GM18520 (cell line): ENCODE measurements at regions not wholly inside any gene's neighbourhood (a gene's known extent, or its start where the extent isn't known, plus 50 kb on each side); places are given as distances from the start of the nearest gene placed in this dataset.

Source experiments
- ATAC-seq: cut with Tn5 transposase; IDR thresholded peaks from one replicate; pipeline ENCODE4 v1.9.1; 2021; ENCODE audit not compliant: unreplicated experiment

- no peak for ATAC-seq
Measured at GRCh38 chr3:118744186-118744585, 290.5 kb downstream of the IGSF11 start.

DNA sequence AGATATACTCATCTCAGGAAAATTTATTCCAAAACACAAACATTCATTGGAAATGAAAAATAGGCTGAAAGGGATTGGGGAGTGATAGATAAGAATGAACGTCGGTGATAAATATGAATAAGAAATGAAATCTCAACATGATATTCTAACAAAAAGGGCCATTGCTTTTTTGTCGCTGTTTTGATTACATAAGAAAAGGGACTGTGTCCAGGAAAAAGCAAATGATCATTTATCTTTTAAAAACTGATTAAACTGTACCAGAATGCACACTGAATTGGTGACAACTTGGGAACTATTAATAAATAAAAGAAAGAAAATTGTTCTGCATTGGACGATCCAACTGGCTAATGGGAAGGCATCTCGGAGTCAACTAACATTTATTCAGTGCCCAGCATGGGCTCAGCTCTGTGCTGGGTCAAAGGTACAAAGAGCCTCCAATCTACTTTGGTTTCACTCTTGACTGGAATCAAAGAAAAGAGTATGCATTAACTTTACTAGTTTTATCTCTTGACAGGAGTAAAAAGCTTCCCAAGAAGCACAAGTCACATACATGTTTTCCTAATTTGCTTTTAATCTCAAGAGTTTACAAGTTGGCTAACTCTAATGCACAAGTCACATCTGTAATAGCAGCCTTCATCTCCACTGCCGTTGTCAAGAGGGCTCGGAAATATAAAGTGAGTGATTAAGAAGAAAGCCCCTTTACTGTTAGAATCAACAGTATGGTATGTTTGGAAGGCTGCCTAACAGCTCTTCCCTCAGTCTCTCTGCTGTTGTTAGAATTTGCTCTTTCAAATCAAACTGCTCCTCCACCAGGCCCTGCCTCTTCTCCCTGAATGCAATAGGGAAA is 280.0 kb downstream of the IGSF11 start:
- ATAC-seq, result no peak

GRCh38 chr3:118755253-118755801 is 279.3 kb downstream of the IGSF11 start:
- no peak for ATAC-seq

DNA sequence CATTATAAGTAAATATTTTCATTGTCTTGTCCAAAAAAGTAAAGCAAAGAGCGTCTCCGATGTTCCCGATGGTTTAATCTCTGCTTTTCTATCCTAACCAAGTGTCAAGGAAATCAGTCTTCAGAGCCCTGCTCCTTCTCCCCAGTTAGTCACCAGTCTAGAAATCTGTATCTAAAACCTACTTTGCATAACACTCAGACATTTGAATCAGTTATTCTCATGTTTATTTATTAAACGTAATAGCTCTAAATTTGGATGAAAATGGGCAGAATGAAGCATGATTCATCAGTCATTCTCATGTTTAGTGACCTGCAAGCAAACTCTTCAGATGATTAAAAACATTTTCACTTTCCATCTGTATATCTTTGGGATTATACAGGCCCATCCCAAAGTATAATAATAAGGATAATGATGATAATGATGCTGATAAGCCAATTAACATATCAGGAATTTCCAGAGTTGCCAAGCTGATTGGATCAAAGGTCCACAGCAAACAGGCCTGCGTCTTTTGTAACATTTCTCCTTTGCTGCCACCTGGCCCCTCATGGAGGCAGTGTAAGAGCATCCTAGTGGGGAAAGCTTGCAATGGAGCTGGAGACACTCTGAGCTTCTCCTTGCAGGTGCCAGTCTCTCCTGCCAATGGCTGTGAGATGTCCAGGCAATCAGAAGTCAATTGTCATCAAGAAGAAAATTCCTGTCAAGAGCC is 273.9 kb downstream of the IGSF11 start:
- ATAC-seq, result no peak

DNA sequence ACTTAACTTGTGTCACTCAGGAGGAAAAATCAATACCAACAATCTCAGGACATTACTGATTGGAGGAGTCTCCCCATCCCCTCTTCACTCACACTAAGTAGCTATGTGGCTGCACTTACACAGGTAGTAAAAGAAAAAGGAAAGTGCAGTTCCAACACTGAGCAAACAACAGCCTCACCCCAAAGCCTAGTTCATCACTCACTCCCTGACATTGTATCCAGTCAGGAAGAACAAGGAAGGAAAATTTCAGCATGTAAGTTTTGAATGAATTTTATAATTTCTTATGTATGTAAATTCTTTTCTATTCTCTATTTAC is 273.4 kb downstream of the IGSF11 start:
- ATAC-seq, result no peak

DNA sequence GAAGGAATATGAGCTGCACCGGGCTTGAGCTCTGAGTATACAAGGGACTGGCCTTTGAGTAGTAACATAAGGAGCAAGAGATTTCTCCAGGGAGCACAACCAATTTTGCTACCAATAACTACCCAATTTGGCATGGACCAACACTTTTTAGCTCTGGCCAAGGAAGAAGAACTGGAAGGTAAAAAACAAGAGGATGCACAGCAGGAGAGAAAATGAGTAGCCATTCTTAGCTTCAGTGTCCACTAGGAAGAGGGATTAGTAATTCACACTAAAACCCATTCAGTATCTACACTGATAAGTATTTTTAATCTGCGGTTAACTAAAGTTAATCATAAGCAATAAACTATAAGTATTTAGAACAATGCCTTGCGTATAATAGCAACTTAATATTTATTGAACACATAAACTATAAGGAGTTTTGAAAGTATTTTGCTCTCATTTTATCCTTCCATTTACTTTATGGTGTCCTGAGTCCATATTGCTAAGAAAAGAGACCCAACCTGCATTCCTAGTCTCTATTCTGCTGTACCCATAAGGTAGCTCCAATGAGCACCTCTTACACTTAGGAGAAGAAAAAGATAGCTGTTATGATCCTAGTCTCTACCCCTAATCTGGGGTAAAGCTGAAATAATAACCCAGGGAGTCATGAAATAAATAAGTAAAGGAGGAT is 268.9 kb downstream of the IGSF11 start:
- ATAC-seq, result no peak

DNA sequence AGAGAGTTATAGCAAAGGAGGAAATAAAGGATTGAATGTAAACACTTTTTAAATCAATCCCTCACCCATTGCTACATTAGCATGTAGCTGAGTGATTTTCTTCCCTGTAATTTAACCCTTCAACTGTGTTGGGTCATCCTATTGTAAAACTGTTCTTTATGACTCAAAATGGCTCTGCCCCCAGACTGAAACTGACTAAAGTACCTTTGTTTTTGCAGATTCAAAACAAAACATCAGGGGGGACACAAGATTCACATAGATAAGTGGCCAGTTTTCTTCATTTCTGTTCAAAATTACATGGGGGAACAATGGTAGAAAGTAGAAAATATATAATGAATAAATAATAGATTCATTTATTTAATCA is 268.4 kb downstream of the IGSF11 start:
- ATAC-seq, result no peak

- no peak for ATAC-seq
Measured at GRCh38 chr3:118772036-118772435, 262.6 kb downstream of the IGSF11 start.

GRCh38 chr3:118772547-118773011 is 262.1 kb downstream of the IGSF11 start:
- ATAC-seq, result peak; percentile 86

- no peak for ATAC-seq
Measured at GRCh38 chr3:118775021-118775420, 259.6 kb downstream of the IGSF11 start.

- ATAC-seq, result no peak
Measured at GRCh38 chr3:118778201-118778600, 256.4 kb downstream of the IGSF11 start.

DNA sequence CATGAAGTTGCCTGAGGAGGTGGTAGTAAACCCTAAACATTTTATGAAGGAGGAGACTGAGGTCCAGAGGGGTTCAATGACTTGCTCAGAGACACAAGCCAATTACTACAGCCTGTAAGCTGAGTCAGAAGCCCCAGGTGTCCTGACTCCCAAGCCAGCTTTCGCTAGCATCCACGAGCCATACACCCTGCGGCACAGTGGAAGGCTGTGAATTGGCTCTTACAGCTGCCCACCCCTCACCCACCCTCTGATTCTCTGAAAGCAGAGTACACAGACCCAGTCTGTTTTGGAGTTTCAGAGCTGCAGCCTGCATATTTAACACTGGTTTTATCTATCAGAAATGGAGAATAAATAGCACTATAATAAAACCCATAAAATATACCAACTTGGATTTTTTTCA is 253.4 kb downstream of the IGSF11 start:
- ATAC-seq, result no peak

GRCh38 chr3:118781839-118782238 is 252.8 kb downstream of the IGSF11 start:
- no peak for ATAC-seq

DNA sequence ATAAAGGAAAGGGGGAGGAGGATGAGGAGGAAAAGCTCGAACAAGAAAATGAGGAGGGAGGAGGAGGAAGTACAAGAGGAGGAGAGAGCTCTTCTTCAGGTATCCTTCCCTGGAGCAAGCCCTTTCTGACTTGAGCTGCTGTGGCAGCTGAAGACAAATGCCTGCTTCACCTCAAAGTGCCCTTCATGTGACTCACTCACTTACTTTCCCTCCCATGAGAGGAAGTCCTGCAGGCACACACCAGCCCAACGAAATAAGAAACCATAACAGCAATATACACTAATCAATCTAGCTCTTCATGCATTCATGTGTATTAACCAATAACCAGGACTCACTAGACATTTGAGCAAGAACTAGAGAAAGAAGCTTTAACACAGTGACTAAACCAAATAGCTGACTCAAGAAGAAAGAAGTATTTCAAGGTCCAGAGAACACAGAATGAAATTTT is 251.9 kb downstream of the IGSF11 start:
- ATAC-seq, result peak; percentile 97

DNA sequence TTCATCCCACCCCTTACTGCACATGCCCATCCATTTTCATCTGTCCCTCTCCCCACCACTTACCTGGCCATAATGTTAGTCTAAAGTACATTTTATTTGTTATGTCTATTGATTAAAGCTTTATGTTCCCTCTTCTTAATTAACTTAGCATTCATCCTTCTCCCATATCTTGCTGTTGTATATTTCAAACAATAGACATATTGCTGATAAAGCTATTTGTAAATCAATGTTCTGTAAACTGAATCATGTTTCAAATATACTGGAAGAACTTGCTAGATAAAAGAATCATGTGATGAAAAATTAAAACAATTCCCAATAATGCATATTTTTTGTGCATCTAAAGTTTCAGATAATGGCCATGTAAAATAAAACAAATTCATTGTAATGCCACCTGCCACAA is 249.2 kb downstream of the IGSF11 start:
- ATAC-seq, result no peak

GRCh38 chr3:118791246-118791645 is 243.4 kb downstream of the IGSF11 start:
- ATAC-seq, result no peak

- no peak for ATAC-seq
Measured at GRCh38 chr3:118792191-118792590, 242.5 kb downstream of the IGSF11 start.

DNA sequence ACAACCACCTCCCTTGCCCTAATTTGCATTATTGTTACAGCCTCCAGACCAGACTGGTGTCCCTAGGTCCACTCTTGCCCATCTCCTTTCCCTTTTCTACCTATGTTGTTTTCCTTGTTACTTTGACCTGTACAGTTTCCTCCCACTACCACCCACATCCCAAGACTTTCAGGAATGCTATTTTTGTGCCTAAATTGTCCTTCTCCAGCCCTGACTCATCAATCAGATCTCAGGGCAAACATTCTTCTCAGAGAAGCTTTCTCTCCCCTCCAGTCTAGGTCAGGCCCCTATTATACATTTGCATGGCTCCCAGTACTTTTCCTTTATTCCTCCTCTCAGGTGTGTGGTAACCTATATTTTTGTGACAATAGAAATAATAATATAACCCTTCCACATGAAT is 241.5 kb downstream of the IGSF11 start:
- no peak for ATAC-seq

- ATAC-seq, result no peak
Measured at GRCh38 chr3:118799303-118799702, 235.3 kb downstream of the IGSF11 start.

- ATAC-seq, result no peak
Measured at GRCh38 chr3:118801899-118802298, 232.7 kb downstream of the IGSF11 start.

- no peak for ATAC-seq
Measured at GRCh38 chr3:118802325-118803095, 232.1 kb downstream of the IGSF11 start.
